ENCODE measurements at regions not wholly inside any gene's neighbourhood (a gene's known extent, or its start where the extent isn't known, plus 50 kb on each side); places are given as distances from the start of the nearest gene placed in this dataset.

GRCh38 chr7:137172105-137172590 is 171.4 kb downstream of the PTN start:
- DNase-seq: no peak

- no peak for DNase-seq
These were observed 174.2 kb downstream of the PTN start for GRCh38 chr7:137169282-137169698.

- DNase-seq: no peak
These were observed 175.9 kb downstream of the PTN start for GRCh38 chr7:137167609-137168008.

GRCh38 chr7:137166363-137166762 is 177.2 kb downstream of the PTN start:
- no peak for DNase-seq

GRCh38 chr7:137165786-137166185 is 177.7 kb downstream of the PTN start:
- no peak for DNase-seq

GRCh38 chr7:137165241-137165640 is 178.3 kb downstream of the PTN start:
- no peak for DNase-seq

GRCh38 chr7:137164251-137164650 is 179.3 kb downstream of the PTN start:
- no peak for DNase-seq

GRCh38 chr7:137160236-137160635 is 183.3 kb downstream of the PTN start:
- no peak for DNase-seq

GRCh38 chr7:137157256-137157655 is 186.3 kb downstream of the PTN start:
- DNase-seq: no peak

- DNase-seq: no peak
These were observed 191.9 kb downstream of the PTN start for GRCh38 chr7:137151690-137152052.

GRCh38 chr7:137151041-137151689 is 192.4 kb downstream of the PTN start:
- no peak for DNase-seq

GRCh38 chr7:137147338-137147720 is 196.2 kb downstream of the PTN start:
- no peak for DNase-seq

- DNase-seq: no peak
These were observed 196.8 kb downstream of the PTN start for GRCh38 chr7:137146552-137147337.

GRCh38 chr7:137146012-137146455 is 197.5 kb downstream of the PTN start:
- no peak for DNase-seq

- no peak for DNase-seq
These were observed 201.2 kb downstream of the PTN start for GRCh38 chr7:137142376-137142775.

- DNase-seq: no peak
These were observed 207.7 kb downstream of the PTN start for GRCh38 chr7:137135654-137136350.

- DNase-seq: no peak
These were observed 212.8 kb downstream of the PTN start for GRCh38 chr7:137130751-137131158.

- no peak for DNase-seq
These were observed 214.5 kb downstream of the PTN start for GRCh38 chr7:137129025-137129424.

- no peak for DNase-seq
These were observed 215.7 kb downstream of the PTN start for GRCh38 chr7:137127806-137128205.

GRCh38 chr7:137127058-137127457 is 216.5 kb downstream of the PTN start:
- DNase-seq: no peak

- DNase-seq: no peak
These were observed 221.4 kb downstream of the PTN start for GRCh38 chr7:137122145-137122544.

- peak; percentile 47 for DNase-seq
These were observed 222.8 kb downstream of the PTN start for GRCh38 chr7:137120690-137121089.

GRCh38 chr7:137110535-137110934 is 233.0 kb downstream of the PTN start:
- no peak for DNase-seq

GRCh38 chr7:137110091-137110509 is 233.4 kb downstream of the PTN start:
- no peak for DNase-seq

Measured in activated CD4-positive, alpha-beta T cell treated with anti-CD3 and anti-CD28 coated beads, Interleukin-2, amount 50 U/mL, for 16 hours (primary cell).